Testis (tissue), 2 donors: ENCODE measurements at regions not wholly inside any gene's neighbourhood (a gene's known extent, or its start where the extent isn't known, plus 50 kb on each side); places are given as distances from the start of the nearest gene placed in this dataset.

ENCODE experiments used
- POLR2A ChIP-seq: fragments of 450-650 bp; IDR thresholded peaks from one replicate; pipeline ENCODE4 v1.6.1; 2017; ENCODE audit warnings: antibody characterized with exemption, mild to moderate bottlenecking, moderate library complexity
- TF ChIP-seq, protein P1 (sequence below), 3 experiments: fragments of 450-650 bp in 2 of 3; fragments of 200-600 bp in 1 of 3; sonication (generic) in 1 of 3; IDR thresholded peaks; one replicate each; pipeline ENCODE4 v1.5.1; 2016 to 2019; ENCODE audit warnings: antibody characterized with exemption in 3 of 3, mild to moderate bottlenecking in 2 of 3, moderate library complexity in 1 of 3

DNA sequence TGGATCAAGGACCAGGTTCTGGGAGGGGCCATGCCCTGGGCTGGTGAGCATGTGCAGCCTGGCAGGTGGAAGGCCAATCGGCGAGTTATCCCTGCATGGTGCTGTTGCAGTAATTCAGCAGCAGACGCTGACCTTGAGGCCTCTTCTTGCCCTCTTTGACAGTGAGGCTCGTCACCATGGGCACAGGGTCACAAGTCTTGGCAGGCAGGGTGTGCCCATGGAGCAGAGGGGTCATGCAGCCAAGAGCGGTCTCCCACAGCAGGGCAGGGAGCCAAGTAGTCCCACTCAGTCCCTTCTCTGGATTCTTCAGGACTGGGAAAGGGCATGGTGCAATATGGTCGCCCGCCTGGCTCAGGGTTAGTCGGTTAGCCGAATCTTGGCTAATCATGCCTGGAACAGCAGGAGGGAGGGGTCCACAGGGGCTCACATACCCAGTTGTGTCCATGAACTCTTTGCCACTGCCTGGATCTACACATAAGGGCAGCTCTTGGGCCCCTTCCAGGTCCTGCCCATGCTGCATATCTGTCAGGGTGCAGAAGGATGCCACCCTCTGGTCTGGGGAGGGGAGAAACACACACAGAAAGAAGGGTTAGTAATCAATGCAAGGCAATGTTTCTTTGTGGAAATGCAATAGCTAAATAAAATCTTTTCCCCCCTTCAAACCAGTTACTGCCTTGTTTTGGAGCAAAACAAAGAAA lies 226.8 kb downstream of the SIPA1L2 start:
- TF ChIP-seq, protein P1, sequence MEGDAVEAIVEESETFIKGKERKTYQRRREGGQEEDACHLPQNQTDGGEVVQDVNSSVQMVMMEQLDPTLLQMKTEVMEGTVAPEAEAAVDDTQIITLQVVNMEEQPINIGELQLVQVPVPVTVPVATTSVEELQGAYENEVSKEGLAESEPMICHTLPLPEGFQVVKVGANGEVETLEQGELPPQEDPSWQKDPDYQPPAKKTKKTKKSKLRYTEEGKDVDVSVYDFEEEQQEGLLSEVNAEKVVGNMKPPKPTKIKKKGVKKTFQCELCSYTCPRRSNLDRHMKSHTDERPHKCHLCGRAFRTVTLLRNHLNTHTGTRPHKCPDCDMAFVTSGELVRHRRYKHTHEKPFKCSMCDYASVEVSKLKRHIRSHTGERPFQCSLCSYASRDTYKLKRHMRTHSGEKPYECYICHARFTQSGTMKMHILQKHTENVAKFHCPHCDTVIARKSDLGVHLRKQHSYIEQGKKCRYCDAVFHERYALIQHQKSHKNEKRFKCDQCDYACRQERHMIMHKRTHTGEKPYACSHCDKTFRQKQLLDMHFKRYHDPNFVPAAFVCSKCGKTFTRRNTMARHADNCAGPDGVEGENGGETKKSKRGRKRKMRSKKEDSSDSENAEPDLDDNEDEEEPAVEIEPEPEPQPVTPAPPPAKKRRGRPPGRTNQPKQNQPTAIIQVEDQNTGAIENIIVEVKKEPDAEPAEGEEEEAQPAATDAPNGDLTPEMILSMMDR (IDR thresholded peaks at IDR 0.05) = no peak
- no peak for TF ChIP-seq POLR2A
